ENCODE measurements at regions not wholly inside any gene's neighbourhood (a gene's known extent, or its start where the extent isn't known, plus 50 kb on each side); places are given as distances from the start of the nearest gene placed in this dataset.

DNA sequence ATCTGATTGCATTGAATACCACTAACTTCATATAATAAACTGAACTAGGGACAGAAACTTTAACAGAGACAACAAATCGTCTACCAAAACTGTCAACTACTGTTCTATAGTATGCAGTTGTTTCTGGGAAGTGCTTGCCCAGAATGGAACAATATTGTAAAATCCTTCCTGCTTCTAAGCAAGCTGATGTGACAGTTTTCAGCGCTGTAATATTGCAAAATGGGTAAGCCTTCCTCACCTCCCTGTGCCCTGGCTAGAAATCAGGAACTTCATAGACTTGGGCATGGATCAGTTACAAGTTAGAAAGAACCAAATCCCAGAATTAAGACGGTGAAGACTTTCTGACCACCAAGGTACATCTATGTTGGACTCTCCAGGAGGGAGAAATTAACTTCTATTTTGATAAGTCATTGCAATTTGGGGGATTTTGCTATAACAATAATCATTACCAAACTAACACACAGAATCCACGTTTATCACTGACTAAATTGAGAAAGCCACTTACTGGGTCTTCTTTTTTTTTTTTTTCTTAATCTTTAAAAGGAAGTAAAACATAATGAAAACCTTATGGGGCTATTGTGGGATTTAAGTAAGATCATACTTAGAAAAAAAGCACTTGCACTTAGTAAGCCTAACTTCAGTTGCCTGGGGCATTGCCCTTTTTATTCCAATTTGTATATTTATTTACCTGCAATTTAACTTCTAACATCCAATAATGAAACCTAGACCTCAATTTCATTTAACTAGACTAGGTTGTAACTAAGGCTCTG is 261.5 kb downstream of the TRIB2 start:
- H4K5ac ChIP-seq (ENCODE audit: insufficient read length, low read depth, low read length), result no peak overlapping the region
- no peaks in the 10 kb centered on the region for H3K9me3 ChIP-seq (ENCODE audit: control insufficient read depth, low read depth, low read length)
- H2BK20ac ChIP-seq (ENCODE audit: low read depth, low read length, poor library complexity, severe bottlenecking), result no peak overlapping the region
- H3K27ac Mint-ChIP-seq, result no peak overlapping the region
- no peak overlapping the region for H2BK5ac ChIP-seq (ENCODE audit: insufficient read length, low read length)
- H3K79me2 ChIP-seq (ENCODE audit: insufficient read depth, low read length), result no peaks in the 10 kb centered on the region
- H3K4ac ChIP-seq (ENCODE audit: low read depth, low read length), result no peak overlapping the region
- no peaks in the 10 kb centered on the region for H3K79me1 ChIP-seq (ENCODE audit: insufficient read depth, low read depth, low read length, poor library complexity, severe bottlenecking)
- 0 out of 2 replicates have a peak, but pooled peaks cover 2% of the 10 kb centered on the region for H3K4me1 ChIP-seq (ENCODE audit: insufficient read depth, low read length)
- no peak for TF ChIP-seq CTCF (conservative IDR thresholded peaks at IDR 0.05)
- H2BK15ac ChIP-seq (ENCODE audit: low read depth, low read length), result no peak overlapping the region
- H3K36me3 Mint-ChIP-seq (ENCODE audit: insufficient read depth in 1 of 3, low read depth in 3 of 3), result peaks cover 0 to 3% (median 2%) of the 10 kb centered on the region in 3 experiments; a peak in 2 of 7 replicates
- no peak overlapping the region for H4K91ac ChIP-seq (ENCODE audit: insufficient read length, low read depth, low read length)
- no CpG with 5 or more reads among the region's 4 CpGs for WGBS (ENCODE audit: extremely low coverage, insufficient read length, low lambda C conversion rate)
- H3K4me1 Mint-ChIP-seq, result peaks cover 9 to 21% of the 10 kb centered on the region in 2 experiments
- H3K27ac ChIP-seq (ENCODE audit: insufficient read length, low read depth, low read length), result no peak overlapping the region
- no peaks in the 10 kb centered on the region for H3K27me3 Mint-ChIP-seq (ENCODE audit: low read depth)
- DNase-seq, result no peak
- H3K18ac ChIP-seq (ENCODE audit: insufficient read length, low read depth, low read length), result no peak overlapping the region
- no peak overlapping the region for H3K56ac ChIP-seq (ENCODE audit: insufficient read length, low read depth, low read length)
- no peak overlapping the region for H3T11ph ChIP-seq (ENCODE audit: low read length)
- H4K8ac ChIP-seq (replicated peaks; ENCODE audit: insufficient read length, low read depth, low read length), result no peak overlapping the region
- no peak overlapping the region for H3K4me2 ChIP-seq (ENCODE audit: insufficient read depth, insufficient read length, low read length)
- H3K4me3 Mint-ChIP-seq, result no peak overlapping the region
- H2AK5ac ChIP-seq (ENCODE audit: insufficient read length, low read length), result no peak overlapping the region
- H3K23ac ChIP-seq (ENCODE audit: insufficient read length, low read depth, low read length), result no peak overlapping the region
- no peaks in the 10 kb centered on the region for H4K20me1 ChIP-seq (ENCODE audit: control insufficient read depth, insufficient read depth, insufficient read length)
- H2AFZ ChIP-seq (ENCODE audit: low read length), result no peak overlapping the region
- no peaks in the 10 kb centered on the region for H3K27me3 ChIP-seq (ENCODE audit: insufficient read depth, low read length)
- H3K9ac ChIP-seq (ENCODE audit: extremely low read depth, insufficient read length, low read length), result no peak overlapping the region
- H3K9me3 Mint-ChIP-seq, result peaks cover 2 to 5% of the 10 kb centered on the region in 2 experiments; a peak in 3 of 5 replicates
- no peak overlapping the region for H3K14ac ChIP-seq (ENCODE audit: insufficient read depth, low read length)
- H2BK120ac ChIP-seq (ENCODE audit: low read depth, low read length, poor library complexity, severe bottlenecking), result no peak overlapping the region
- H2BK12ac ChIP-seq (ENCODE audit: insufficient read length, low read depth, low read length), result no peak overlapping the region
- H3K23me2 ChIP-seq (ENCODE audit: insufficient read length, low read depth, low read length, poor library complexity, severe bottlenecking), result no peaks in the 10 kb centered on the region
